Activated CD8-positive, alpha-beta memory T cell treated with anti-CD3 and anti-CD28 coated beads, Interleukin-2, amount 50 U/mL, for 48 hours (primary cell): ENCODE measurements at regions not wholly inside any gene's neighbourhood (a gene's known extent, or its start where the extent isn't known, plus 50 kb on each side); places are given as distances from the start of the nearest gene placed in this dataset.

Experiments used
- DNase-seq: peaks from one replicate; pipeline ENCODE4 v3.0.0-alpha.2; 2020

GRCh38 chr11:11135820-11136476 is 217.1 kb downstream of the CSNK2A3 start:
- no peak for DNase-seq

- DNase-seq = no peak
These were observed 223.9 kb downstream of the CSNK2A3 start for GRCh38 chr11:11129118-11129517.

GRCh38 chr11:11125618-11126017 is 227.4 kb downstream of the CSNK2A3 start:
- no peak for DNase-seq

- no peak for DNase-seq
These were observed 230.3 kb downstream of the CSNK2A3 start for GRCh38 chr11:11122749-11123148.

GRCh38 chr11:11119917-11120316 is 233.1 kb downstream of the CSNK2A3 start:
- DNase-seq = no peak

- DNase-seq = no peak
These were observed 235.3 kb downstream of the CSNK2A3 start for GRCh38 chr11:11117730-11118129.

- no peak for DNase-seq
These were observed 237.6 kb downstream of the CSNK2A3 start for GRCh38 chr11:11115475-11115874.

- no peak for DNase-seq
These were observed 239.4 kb downstream of the CSNK2A3 start for GRCh38 chr11:11113626-11114025.

- no peak for DNase-seq
These were observed 245.0 kb downstream of the CSNK2A3 start for GRCh38 chr11:11108026-11108425.

- no peak for DNase-seq
These were observed 245.8 kb downstream of the CSNK2A3 start for GRCh38 chr11:11107076-11107723.

GRCh38 chr11:11105361-11105760 is 247.5 kb upstream of the ZBED5 start:
- DNase-seq = no peak

GRCh38 chr11:11095831-11096723 is 238.2 kb upstream of the ZBED5 start:
- DNase-seq = no peak

- DNase-seq = no peak
These were observed 232.6 kb upstream of the ZBED5 start for GRCh38 chr11:11090495-11090894.

GRCh38 chr11:11089805-11090204 is 232.0 kb upstream of the ZBED5 start:
- DNase-seq = no peak

GRCh38 chr11:11086979-11087378 is 229.1 kb upstream of the ZBED5 start:
- DNase-seq = no peak

- no peak for DNase-seq
These were observed 227.7 kb upstream of the ZBED5 start for GRCh38 chr11:11085580-11085979.

- DNase-seq = no peak
These were observed 226.5 kb upstream of the ZBED5 start for GRCh38 chr11:11084337-11084736.

GRCh38 chr11:11083441-11083840 is 225.6 kb upstream of the ZBED5 start:
- DNase-seq = no peak

GRCh38 chr11:11082646-11083045 is 224.8 kb upstream of the ZBED5 start:
- DNase-seq = no peak

- no peak for DNase-seq
These were observed 223.9 kb upstream of the ZBED5 start for GRCh38 chr11:11081776-11082175.

GRCh38 chr11:11081288-11081687 is 223.4 kb upstream of the ZBED5 start:
- DNase-seq = no peak

- no peak for DNase-seq
These were observed 220.7 kb upstream of the ZBED5 start for GRCh38 chr11:11078344-11079086.

GRCh38 chr11:11077898-11078297 is 220.0 kb upstream of the ZBED5 start:
- DNase-seq = no peak
